ENCODE measurements at regions not wholly inside any gene's neighbourhood (a gene's known extent, or its start where the extent isn't known, plus 50 kb on each side); places are given as distances from the start of the nearest gene placed in this dataset.

- no peaks in the 10 kb centered on the region for H3K4me1 Mint-ChIP-seq
- intact Hi-C loops (cut with micrococcal nuclease) = no loop called here
- ChIA-PET POLR2A (no interaction called here), CTCF (no interaction called here)
- TF ChIP-seq EZH2 (IDR thresholded peaks at IDR 0.05; ENCODE audit: borderline replicate concordance, insufficient read depth, low read depth, low read length, poor library complexity, severe bottlenecking) (no peak), CTCF (IDR thresholded peaks at IDR 0.05) (no peak)
- DNase-seq (no peak), ATAC-seq (ENCODE audit: low read depth) (no peak)
- Histone ChIP-seq H3K4me3 (ENCODE audit: control extremely low read depth in 1 of 5, extremely low read depth in 1 of 5, insufficient read depth in 1 of 5, low read depth in 2 of 5, low read length in 4 of 5) (no peak overlapping the region), H3K9ac (ENCODE audit: low read length) (no peak overlapping the region), H3K36me3 (replicated peaks in 1 of 2; ENCODE audit: control extremely low read depth in 1 of 2, control insufficient read depth in 1 of 2, extremely low read depth in 1 of 2, insufficient read depth in 2 of 2, low read length in 1 of 2) (no peaks in the 10 kb centered on the region), H3K79me2 (ENCODE audit: control insufficient read depth, insufficient read depth, low read length) (no peaks in the 10 kb centered on the region), H4K20me1 (ENCODE audit: control insufficient read depth, insufficient read depth, low read length, poor library complexity, severe bottlenecking) (no peaks in the 10 kb centered on the region), H3K9me3 (ENCODE audit: control extremely low read depth in 1 of 3, control insufficient read depth in 2 of 3, insufficient read depth in 1 of 3, low read length in 2 of 3) (peaks cover 0 to 4% (median 2%) of the 10 kb centered on the region in 3 donors), H3K4me2 (replicated peaks; ENCODE audit: low read depth, low read length, poor library complexity, severe bottlenecking) (no peak overlapping the region), H3K27me3 (replicated peaks in 1 of 4; ENCODE audit: control extremely low read depth in 1 of 4, control insufficient read depth in 3 of 4, insufficient read depth in 4 of 4, low read length in 3 of 4) (no peaks in the 10 kb centered on the region), H2AFZ (ENCODE audit: insufficient read depth, low read depth, low read length, poor library complexity, severe bottlenecking) (no peak overlapping the region), H3K27ac (ENCODE audit: low read length in 2 of 2) (no peak overlapping the region), H3K4me1 (ENCODE audit: control insufficient read depth in 2 of 2, insufficient read depth in 2 of 2, low read length in 2 of 2) (no peaks in the 10 kb centered on the region)
- H3K27me3 Mint-ChIP-seq = no peaks in the 10 kb centered on the region
- no peak overlapping the region for H3K27ac Mint-ChIP-seq
- no peaks in the 10 kb centered on the region for H3K9me3 Mint-ChIP-seq (ENCODE audit: insufficient read depth)
- H3K4me3 Mint-ChIP-seq = no peak overlapping the region
- WGBS (ENCODE audit: insufficient coverage) = 60% methylated on average over 4 of the region's 4 CpGs
These were observed 156.1 kb downstream of the LURAP1L start for GRCh38 chr9:12930906-12931305.

- intact Hi-C loops (cut with micrococcal nuclease) = no loop called here
- Histone ChIP-seq H3K27ac (ENCODE audit: low read length in 2 of 2) (no peak overlapping the region), H3K27me3 (replicated peaks in 1 of 4; ENCODE audit: control extremely low read depth in 1 of 4, control insufficient read depth in 3 of 4, insufficient read depth in 4 of 4, low read length in 3 of 4) (no peaks in the 10 kb centered on the region), H3K4me3 (ENCODE audit: control extremely low read depth in 1 of 5, extremely low read depth in 1 of 5, insufficient read depth in 1 of 5, low read depth in 2 of 5, low read length in 4 of 5) (no peak overlapping the region), H3K4me2 (replicated peaks; ENCODE audit: low read depth, low read length, poor library complexity, severe bottlenecking) (no peak overlapping the region), H3K79me2 (ENCODE audit: control insufficient read depth, insufficient read depth, low read length) (no peaks in the 10 kb centered on the region), H4K20me1 (ENCODE audit: control insufficient read depth, insufficient read depth, low read length, poor library complexity, severe bottlenecking) (no peaks in the 10 kb centered on the region), H2AFZ (ENCODE audit: insufficient read depth, low read depth, low read length, poor library complexity, severe bottlenecking) (no peak overlapping the region), H3K9me3 (ENCODE audit: control extremely low read depth in 1 of 3, control insufficient read depth in 2 of 3, insufficient read depth in 1 of 3, low read length in 2 of 3) (peaks cover 0 to 4% (median 2%) of the 10 kb centered on the region in 3 donors), H3K4me1 (ENCODE audit: control insufficient read depth in 2 of 2, insufficient read depth in 2 of 2, low read length in 2 of 2) (no peaks in the 10 kb centered on the region), H3K36me3 (replicated peaks in 1 of 2; ENCODE audit: control extremely low read depth in 1 of 2, control insufficient read depth in 1 of 2, extremely low read depth in 1 of 2, insufficient read depth in 2 of 2, low read length in 1 of 2) (no peaks in the 10 kb centered on the region), H3K9ac (ENCODE audit: low read length) (no peak overlapping the region)
- H3K27ac Mint-ChIP-seq = no peak overlapping the region
- no peaks in the 10 kb centered on the region for H3K9me3 Mint-ChIP-seq (ENCODE audit: insufficient read depth)
- no peaks in the 10 kb centered on the region for H3K4me1 Mint-ChIP-seq
- no peak overlapping the region for H3K4me3 Mint-ChIP-seq
- no peak for DNase-seq
- ATAC-seq (ENCODE audit: low read depth) = no peak
- CTCF ChIA-PET = no interaction called here
- TF ChIP-seq CTCF (IDR thresholded peaks at IDR 0.05) = no peak
- no peak for TF ChIP-seq EZH2 (IDR thresholded peaks at IDR 0.05; ENCODE audit: borderline replicate concordance, insufficient read depth, low read depth, low read length, poor library complexity, severe bottlenecking)
- POLR2A ChIA-PET = no interaction called here
- 87% methylated on average over 2 of the region's 2 CpGs for WGBS (ENCODE audit: insufficient coverage)
- no peaks in the 10 kb centered on the region for H3K27me3 Mint-ChIP-seq
These were observed 159.1 kb downstream of the LURAP1L start for GRCh38 chr9:12933957-12934356.

All from B cell (primary cell).